ENCODE measurements at regions not wholly inside any gene's neighbourhood (a gene's known extent, or its start where the extent isn't known, plus 50 kb on each side); places are given as distances from the start of the nearest gene placed in this dataset.
A peak's percentile ranks its signal among the peaks of the same experiment; 100 is the strongest.
"Not testable (repeated sequence)": the region's sequence is repeated elsewhere in the genome, so short reads cannot be mapped to it uniquely, and the experiment has no call there.

DNA sequence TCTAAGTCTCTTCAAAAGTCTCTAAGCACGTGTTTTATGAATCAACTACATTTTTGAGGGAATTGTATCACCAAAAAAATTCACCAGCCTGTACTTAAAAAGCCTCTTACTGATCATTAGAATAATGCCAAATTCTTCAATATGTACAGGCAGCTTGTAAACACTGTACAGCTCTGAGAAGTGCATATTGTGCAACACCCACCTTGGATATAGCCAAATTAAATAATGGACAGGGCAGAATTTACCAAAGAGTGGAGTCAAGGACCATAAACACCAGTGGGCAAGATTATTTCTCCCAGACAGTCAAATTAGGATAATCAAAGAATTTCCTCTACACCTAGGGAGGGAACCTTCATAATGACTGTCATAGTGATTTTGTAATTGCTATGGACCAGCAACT lies 338.2 kb downstream of the NR4A2 start:
- FAIRE-seq (no peak), DNase-seq (ENCODE audit: insufficient read length, low spot score) (no peak)
- no peak for TF ChIP-seq POLR2A (IDR thresholded peaks at IDR 0.05; ENCODE audit: low read depth, low read length)

DNA sequence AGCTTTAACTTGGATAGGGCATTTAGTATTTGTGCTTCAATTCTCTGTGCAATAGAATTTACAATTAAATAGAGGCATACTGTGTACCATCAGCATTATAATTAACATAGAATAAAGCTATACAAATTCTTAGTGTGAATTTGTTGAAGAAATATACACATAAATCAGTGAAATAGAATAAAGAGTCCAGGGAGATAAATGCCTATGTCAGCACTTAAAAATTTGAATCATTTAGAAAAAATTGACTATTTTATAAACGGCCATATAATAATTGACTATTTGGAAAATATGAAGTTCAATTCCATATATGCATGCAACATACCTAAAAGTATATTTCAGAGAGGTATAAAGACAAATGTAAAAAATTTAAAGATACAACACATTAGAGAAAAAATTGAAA lies 348.7 kb downstream of the NR4A2 start:
- DNase-seq (ENCODE audit: insufficient read length, low spot score) (no peak), FAIRE-seq (no peak)
- TF ChIP-seq POLR2A (IDR thresholded peaks at IDR 0.05; ENCODE audit: low read depth, low read length) = no peak

DNA sequence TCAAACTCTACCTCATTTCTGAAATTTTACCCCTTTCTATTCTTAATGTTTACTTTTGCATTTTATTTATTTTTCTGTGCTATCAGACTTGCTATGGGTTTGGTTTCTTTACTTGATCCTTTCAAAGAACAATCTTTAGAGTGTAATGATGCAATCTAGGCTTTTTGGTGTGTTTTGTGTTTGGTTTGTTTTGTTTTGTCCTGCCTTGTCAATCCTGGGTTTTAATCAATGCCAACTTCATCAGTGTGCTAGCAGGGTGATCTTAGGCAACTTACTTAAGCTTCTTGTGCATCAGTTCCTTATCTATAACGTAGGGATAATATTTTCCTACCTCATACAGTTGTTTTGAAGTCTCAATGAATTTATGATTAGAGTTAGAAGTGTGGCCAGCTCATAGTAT lies 350.4 kb downstream of the NR4A2 start:
- no peak for FAIRE-seq
- no peak for DNase-seq (ENCODE audit: insufficient read length, low spot score)
- no peak for TF ChIP-seq POLR2A (IDR thresholded peaks at IDR 0.05; ENCODE audit: low read depth, low read length)

DNA sequence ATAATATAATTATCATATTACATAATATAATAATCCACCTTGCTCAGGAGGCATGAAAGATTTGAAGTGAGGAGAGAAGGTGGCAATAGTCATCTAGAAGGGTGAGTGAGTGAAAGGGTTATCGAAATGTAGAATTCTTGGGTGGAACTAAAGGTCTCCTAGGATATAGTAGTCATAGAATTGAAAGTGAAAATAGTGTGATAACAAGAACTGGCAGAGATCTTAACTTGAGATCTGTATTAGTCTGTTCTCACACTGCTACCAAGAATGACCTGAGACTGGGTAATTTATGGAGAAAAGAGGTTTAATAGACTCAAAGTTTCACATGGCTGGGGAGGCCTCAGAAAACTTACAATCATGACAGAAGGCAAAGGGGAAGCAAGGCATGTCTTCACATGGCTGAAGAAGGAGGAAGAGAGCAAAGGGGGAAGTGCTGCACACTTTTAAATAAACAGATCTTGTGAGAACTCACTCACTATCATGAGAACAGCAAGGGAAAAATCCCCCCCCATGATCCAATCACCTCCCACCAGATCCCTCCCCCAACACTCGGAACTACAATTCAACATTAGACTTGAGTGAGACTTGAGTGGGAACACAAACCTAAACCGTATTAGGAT lies 351.5 kb downstream of the NR4A2 start:
- DNase-seq (ENCODE audit: insufficient read length, low spot score) (no peak), FAIRE-seq (no peak)
- no peak for TF ChIP-seq POLR2A (IDR thresholded peaks at IDR 0.05; ENCODE audit: low read depth, low read length)

DNA sequence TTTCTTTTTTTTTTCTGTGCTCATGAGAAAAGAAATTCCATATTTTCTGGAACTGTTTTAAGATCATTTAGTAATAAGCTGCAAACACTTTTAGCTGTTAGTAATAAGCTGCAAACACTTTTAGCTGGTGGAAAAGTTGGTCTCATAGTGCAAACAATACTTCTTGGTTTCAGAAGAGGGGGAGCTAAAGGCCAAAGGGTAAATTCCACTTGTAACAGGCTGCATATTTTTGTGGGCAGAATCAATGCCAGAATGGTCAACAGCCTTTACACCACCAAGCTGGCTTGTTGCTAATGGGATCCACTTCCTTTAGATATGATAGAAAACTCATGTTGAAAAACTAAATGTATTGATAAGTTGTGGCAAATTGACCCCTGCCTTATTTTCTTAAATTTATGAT lies 356.8 kb downstream of the NR4A2 start:
- no peak for FAIRE-seq
- TF ChIP-seq POLR2A (IDR thresholded peaks at IDR 0.05; ENCODE audit: low read depth, low read length) = no peak
- DNase-seq (ENCODE audit: insufficient read length, low spot score) = no peak

DNA sequence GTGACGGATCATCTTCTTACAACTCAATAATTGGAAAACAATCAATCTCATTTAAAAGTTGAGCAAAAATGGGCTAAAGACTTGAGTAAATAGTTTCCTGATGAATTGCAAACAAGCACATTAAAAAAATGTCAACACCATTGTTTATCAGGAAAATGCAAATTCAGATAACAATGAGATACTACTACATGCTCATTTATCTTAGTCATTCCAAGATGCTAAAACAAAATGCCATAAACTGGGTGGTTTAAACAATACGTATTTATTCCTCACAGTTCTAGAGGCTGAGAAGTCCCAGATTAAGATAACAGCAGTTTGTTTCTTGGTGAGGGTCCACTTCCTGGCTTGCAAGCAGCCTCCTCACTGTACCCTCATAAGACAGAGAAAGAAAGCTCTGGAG lies 359.6 kb downstream of the NR4A2 start:
- DNase-seq (ENCODE audit: insufficient read length, low spot score) = no peak
- no peak for TF ChIP-seq POLR2A (IDR thresholded peaks at IDR 0.05; ENCODE audit: low read depth, low read length)
- no peak for FAIRE-seq

DNA sequence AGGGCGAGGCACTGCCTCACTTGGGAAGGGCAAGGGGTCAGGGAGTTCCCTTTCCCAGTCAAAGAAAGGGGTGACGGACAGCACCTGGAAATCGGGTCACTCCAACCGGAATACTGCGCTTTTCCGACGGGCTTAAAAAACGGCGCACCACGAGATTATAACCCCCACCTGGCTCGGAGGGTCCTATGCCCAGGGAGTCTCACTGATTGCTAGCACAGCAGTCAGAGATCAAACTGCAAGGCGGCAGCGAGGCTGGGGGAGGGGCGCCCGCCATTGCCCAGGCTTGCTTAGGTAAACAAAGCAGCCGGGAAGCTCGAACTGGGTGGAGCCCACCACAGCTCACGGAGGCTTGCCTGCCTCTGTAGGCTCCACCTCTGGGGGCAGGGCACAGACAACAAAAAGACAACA lies 366.5 kb downstream of the NR4A2 start:
- not testable (repeated sequence) for DNase-seq (ENCODE audit: insufficient read length, low spot score); FAIRE-seq

DNA sequence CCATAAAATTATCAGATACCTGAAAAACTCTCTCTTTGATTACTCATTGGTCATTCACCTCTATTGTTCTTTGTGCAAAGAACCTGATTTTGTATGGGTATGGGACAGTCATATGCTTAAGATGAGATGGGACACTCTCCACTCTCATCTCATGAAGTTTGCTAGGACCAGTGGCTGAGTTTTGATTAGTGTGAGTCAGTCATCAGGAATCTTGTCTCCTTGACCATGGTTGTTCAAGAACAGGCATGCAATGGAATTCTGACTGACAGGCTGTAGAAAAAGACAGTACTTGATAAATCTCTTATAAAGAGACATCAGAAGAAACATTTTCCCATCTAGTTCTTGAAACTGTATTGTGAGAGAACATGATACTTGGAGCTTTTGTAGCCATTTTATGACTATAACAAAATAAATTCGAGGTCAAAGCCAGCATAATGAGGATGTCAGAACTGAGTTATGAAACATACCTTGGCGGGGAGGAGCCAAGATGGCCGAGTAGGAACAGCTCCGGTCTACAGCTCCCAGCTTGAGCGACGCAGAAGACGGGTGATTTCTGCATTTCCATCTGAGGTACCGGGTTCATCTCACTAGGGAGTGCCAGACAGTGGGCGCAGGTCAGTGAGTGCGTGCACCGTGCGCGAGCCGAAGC lies 367.0 kb downstream of the NR4A2 start:
- FAIRE-seq = peak; percentile 78
- DNase-seq (ENCODE audit: insufficient read length, low spot score) = peak; percentile 2
- TF ChIP-seq POLR2A (IDR thresholded peaks at IDR 0.05; ENCODE audit: low read depth, low read length) = no peak

DNA sequence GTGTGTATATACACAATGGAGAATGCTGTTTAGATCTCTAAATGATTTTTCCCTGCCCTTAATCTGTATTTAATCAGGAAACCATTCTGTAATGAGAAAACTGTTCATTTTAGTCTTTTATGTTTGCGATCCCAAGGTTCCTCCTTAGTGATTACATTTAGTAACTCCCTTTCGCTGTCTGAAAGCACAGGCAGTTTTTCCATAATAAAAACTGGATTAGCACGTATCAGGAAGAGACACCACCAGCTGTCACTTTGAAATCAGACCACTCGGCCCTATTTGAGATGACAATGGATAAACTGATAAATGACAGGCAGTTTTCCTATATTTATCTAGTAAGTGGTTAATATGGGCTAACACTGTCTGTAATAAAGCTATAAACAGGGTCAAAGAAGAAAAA lies 370.9 kb downstream of the NR4A2 start:
- no peak for TF ChIP-seq POLR2A (IDR thresholded peaks at IDR 0.05; ENCODE audit: low read depth, low read length)
- FAIRE-seq = no peak
- no peak for DNase-seq (ENCODE audit: insufficient read length, low spot score)

DNA sequence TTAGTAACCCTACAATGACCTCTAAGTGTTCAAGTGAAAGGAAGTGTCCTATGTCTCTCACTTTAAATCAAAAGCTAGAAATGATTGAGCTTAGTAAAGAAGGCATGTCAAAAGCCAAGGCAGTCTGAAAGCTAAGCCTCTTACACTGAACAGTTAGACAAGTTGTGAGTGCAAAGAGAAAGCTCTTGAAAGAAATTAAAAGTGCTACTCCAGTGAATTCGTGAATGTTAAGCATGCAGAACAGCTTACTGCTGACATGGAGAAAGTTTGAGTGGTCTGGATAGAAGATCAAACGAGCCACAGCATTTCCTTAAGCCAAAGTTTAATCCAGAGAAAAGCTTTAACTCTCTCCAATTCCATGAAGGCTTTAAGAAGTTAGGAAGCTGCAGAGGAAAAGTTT lies 373.7 kb downstream of the NR4A2 start:
- TF ChIP-seq POLR2A (IDR thresholded peaks at IDR 0.05; ENCODE audit: low read depth, low read length) = no peak
- FAIRE-seq (no peak), DNase-seq (ENCODE audit: insufficient read length, low spot score) (no peak)

DNA sequence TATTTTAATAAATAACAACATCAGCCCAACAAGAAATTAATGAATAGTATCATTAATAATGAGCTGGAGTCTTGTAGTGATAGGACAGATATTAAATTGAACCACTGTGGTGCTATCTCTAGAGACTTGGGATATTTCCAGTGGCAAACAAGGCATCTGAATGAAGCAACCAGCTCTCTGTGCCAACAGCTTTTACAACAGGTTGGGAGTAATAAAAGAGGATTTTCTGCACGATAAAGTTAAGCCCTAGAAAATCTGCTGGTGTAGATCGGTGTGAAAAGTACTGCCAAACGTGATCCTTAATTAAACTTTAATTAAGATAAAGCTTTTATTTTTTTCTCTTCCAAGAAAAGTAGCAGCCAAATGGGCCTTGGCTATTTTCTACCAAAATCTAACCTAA lies 385.5 kb downstream of the NR4A2 start:
- no peak for TF ChIP-seq POLR2A (IDR thresholded peaks at IDR 0.05; ENCODE audit: low read depth, low read length)
- FAIRE-seq = no peak
- no peak for DNase-seq (ENCODE audit: insufficient read length, low spot score)

DNA sequence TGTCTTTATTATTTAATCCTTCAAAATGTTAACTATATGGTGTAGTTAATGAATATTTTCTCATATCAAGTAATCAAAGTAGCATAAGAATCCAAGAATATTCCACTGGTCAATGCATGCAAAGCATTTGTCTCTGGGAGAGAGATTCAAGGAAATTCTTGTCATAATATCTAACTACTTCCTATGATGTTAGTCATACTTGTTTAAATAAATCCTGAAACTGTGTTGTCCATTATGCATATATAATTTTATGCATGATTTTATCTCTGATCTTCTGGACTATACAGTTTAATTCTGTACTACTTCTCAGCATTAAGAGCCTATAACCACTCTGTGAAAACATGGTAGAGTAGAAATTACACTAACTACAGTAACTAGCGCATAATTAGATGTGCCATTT lies 388.3 kb downstream of the NR4A2 start:
- FAIRE-seq = no peak
- no peak for DNase-seq (ENCODE audit: insufficient read length, low spot score)
- TF ChIP-seq POLR2A (IDR thresholded peaks at IDR 0.05; ENCODE audit: low read depth, low read length) = no peak

DNA sequence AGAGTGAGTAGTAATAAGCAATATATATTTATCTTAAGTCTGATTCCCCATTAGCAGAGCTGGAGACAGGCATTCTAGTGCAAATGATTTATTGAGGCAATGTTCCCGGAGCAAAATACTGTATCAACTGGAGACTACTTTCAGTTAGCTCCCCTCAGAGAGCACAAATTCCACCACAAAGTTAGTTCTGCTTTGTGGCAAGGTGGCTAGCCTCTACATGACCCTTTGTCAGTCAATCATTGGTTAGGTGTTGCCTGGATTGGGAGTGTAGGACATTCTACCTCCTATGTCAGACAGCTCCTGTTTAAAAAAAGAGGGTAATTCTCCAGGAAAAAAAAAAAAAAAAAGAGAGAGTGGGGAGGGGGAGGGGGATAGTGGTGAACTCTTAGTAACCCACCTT lies 402.2 kb downstream of the NR4A2 start:
- DNase-seq (ENCODE audit: insufficient read length, low spot score) (no peak), FAIRE-seq (no peak)
- no peak for TF ChIP-seq POLR2A (IDR thresholded peaks at IDR 0.05; ENCODE audit: low read depth, low read length)

DNA sequence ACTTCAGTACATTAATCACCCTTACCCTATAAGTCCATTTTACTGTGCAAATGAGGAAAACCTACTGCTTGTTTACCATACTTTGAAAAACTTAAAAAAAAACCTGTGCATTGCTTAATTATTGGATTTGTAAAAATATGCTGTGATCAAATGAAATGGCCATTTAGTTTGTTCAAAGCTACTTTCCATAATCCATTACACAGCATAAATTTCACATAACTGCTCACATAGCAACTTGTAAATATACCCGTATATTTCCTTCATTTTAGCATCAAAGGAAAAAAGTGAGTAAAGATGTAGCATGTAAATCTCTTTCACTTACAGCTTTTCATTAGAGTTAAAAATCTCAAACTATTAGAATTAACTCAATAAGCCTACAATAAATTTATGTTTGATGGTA lies 415.1 kb downstream of the NR4A2 start:
- FAIRE-seq = no peak
- no peak for DNase-seq (ENCODE audit: insufficient read length, low spot score)
- TF ChIP-seq POLR2A (IDR thresholded peaks at IDR 0.05; ENCODE audit: low read depth, low read length) = no peak

DNA sequence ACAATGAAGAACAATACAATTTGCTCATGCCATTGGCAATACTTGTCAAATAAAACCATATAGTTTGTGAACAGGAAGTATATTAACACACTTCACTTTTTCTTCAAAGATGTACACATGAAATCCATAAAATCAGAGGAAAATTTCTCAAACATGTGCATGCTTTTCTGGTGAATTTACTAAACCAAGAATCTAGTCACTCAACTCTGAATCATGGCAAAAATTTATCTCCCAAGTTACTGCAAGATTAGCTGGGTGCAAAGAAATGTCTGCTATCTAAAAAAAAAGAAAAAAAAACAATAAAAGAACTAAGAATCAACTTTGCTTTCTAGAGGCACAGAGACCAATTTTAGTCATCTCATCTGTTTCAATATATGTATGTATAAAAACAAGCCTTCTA lies 419.2 kb downstream of the NR4A2 start:
- no peak for DNase-seq (ENCODE audit: insufficient read length, low spot score)
- no peak for TF ChIP-seq POLR2A (IDR thresholded peaks at IDR 0.05; ENCODE audit: low read depth, low read length)
- no peak for FAIRE-seq

DNA sequence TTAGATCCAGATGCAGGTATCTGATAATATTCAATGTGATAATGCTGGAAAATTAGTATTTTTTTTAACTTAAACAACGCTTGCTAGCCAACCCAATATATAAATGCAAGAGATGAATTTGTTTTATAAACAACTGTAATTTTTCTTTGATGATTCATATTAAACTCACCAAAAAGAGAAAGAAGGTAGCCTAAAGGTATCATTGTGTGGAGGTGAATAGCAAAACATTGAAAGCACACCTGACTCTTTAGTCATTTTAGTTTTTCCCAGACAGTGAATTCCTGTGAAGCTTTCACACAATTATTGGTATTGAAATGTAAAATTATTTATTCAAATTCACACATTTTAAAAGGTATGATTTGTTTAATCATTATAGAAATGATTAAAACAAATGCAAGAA lies 424.0 kb downstream of the NR4A2 start:
- no peak for FAIRE-seq
- TF ChIP-seq POLR2A (IDR thresholded peaks at IDR 0.05; ENCODE audit: low read depth, low read length) = no peak
- no peak for DNase-seq (ENCODE audit: insufficient read length, low spot score)
